Daoy (cell line): ENCODE measurements at regions not wholly inside any gene's neighbourhood (a gene's known extent, or its start where the extent isn't known, plus 50 kb on each side); places are given as distances from the start of the nearest gene placed in this dataset.
"Not testable (repeated sequence)": the region's sequence is repeated elsewhere in the genome, so short reads cannot be mapped to it uniquely, and the experiment has no call there.

Experiments
- DNase-seq: peaks from one replicate; pipeline ENCODE4 v3.0.0-alpha.2; 2015; ENCODE audit warnings: low read depth

GRCh38 chr13:104571893-104572229, 1505.6 kb upstream of the SLC10A2 start:
- no peak for DNase-seq

DNA sequence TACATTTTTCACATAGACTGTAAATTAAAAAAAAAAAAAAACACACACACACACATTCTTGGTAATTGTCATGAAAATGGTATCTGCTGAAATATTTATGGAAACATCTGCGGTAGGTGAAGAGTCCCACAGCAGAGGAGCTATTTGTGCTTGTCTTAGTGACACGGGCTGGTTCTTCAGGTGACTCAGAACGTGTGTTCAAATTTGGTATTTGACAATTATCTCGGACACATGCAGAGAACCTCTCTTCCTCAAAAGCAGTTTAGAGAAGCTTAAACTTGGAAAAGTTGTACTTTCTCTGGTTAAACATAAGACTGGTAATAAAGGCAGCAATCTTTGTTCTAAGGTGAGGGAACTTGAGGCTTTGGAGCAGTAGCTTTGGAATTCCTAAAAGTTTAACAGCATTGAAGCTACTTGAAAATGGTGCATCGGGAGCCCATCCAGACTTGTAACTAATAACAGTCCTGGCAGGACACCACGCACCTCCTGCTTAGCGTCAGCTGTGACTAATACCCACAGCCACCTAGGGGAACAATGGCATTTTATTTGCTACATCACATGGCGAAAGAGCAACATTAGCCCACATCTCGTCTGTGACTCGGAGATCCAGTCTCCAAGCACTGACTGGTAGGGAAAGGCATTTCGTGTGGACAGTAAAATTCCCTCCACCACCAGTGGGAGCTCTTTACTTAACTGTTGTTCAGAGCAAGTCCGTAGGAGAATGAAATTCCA, 1505.1 kb upstream of the SLC10A2 start:
- peak; percentile 58 for DNase-seq

GRCh38 chr13:104567114-104567513, 1500.9 kb upstream of the SLC10A2 start:
- no peak for DNase-seq

DNA sequence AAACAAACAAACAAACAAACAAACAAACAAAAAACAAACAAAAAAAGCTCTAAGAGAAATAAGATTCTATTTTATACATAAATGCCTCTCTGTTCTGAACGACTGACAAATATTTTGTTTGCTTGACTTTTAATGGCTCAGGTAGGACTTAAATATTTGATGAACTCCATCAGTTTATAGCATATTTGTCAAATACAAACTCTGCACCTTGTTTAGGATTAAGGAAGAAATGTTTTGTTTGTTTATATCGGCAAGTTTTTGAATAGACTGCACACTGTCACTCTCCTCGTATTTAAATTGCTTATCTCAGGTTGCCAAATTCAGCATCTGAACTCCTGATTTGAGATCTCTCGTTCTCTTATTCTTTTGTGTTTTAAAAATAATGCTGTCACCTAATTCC, 1499.7 kb upstream of the SLC10A2 start:
- DNase-seq = no peak

GRCh38 chr13:104553896-104554295, 1487.7 kb upstream of the SLC10A2 start:
- DNase-seq = no peak

GRCh38 chr13:104553186-104553585, 1487.0 kb upstream of the SLC10A2 start:
- DNase-seq = no peak

DNA sequence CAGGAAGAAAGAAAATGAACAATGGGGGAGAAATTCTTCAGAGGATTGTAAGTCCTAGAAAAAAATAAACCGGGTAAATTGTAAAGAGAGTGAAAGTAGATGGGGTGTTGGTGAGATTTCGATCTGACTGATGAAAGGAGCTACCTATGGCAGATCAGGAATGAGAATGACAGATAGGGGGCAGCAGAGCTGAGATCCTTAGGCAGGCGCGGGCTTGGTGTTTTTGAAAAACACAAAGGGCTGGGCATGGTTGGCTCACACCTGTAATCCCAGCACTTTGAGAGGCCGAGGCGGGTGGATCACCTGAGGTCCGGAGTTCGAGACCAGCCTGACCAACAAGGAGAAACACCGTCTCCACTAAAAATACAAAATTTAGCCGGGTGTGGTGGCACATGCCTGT, 1468.6 kb upstream of the SLC10A2 start:
- DNase-seq = no peak

DNA sequence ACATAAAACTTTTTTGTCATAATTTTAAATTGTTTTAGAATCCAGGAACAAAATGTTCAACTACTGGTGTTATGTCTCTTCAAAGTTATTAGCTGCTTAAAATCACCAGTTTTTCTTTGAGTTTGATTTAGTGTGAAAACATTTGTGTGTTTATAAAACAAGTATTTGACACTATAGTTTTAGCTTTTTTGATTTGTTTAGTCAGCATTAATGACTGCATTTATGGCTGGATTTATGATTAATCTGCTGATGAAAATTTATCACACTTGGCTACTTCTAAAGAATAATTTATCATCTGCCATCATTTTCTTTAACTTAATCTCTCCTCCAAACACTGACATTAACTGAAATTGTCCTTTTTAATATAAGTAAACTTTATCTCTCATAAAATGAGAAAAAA, 1465.9 kb upstream of the SLC10A2 start:
- no peak for DNase-seq

- no peak for DNase-seq
These were observed 1464.5 kb upstream of the SLC10A2 start for GRCh38 chr13:104530741-104531140.

DNA sequence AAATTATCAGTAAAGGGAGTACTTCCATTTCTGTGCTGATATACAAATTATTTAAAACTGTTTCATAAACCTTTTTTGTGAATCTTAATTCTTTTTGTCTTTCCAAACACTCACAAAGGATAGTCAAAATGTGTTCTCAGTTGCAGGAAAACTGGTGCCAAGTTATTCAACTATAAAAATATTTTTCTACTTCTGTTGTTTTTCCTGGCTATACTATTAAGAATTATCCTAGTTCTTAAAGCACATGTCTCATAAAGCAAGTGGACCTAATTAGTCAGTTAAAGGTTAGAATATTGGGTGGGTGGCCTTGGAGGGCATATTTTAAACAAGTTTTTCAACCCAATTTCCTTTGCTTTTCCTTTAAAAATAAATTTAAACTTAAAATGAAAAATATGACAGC, 1460.3 kb upstream of the SLC10A2 start:
- DNase-seq = no peak

- no peak for DNase-seq
These were observed 1459.2 kb upstream of the SLC10A2 start for GRCh38 chr13:104525467-104525866.

GRCh38 chr13:104522235-104523072, 1456.2 kb upstream of the SLC10A2 start:
- DNase-seq = peak; percentile 0

DNA sequence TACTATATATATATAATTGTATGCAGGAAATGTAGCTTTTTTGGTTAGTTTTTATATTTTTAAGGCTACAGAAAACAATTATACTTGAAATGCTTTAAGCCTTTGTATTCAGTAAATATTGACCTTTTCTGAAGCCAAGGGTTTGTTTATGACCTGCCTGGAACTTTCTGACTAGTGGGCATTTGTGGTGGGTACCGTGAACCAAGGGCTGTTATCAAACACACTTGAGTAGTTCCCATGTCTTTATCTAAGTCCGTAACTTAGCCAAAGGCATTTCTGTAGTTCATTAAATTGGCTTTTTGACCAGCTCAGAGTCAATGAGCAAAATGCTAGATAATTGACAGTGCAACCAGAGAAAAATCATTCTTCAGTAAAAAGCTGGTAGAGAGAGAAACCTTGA, 1444.2 kb upstream of the SLC10A2 start:
- no peak for DNase-seq

- DNase-seq = not testable (repeated sequence)
These were observed 1427.3 kb upstream of the SLC10A2 start for GRCh38 chr13:104493502-104493901.

GRCh38 chr13:104491916-104492315, 1425.7 kb upstream of the SLC10A2 start:
- no peak for DNase-seq

DNA sequence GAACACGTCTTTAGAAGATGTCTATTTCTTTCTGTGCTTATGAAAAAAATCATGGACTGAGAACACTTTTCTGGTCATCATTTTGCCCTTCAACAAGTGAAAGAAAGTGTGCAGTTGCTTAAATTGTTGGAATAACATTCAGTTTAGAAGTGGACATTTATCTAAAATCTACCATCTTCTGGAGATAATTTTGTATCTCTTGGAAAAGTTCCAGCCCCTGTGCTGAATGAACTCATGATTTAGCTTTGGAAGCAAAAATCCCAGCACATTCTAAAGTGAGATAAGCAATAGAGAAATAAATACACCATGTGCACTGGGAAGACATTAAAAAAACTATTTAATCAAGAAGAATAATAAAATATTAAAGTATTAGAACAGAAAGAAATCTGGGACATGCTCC, 1420.8 kb upstream of the SLC10A2 start:
- no peak for DNase-seq

- DNase-seq = no peak
These were observed 1419.4 kb upstream of the SLC10A2 start for GRCh38 chr13:104485571-104485970.

DNA sequence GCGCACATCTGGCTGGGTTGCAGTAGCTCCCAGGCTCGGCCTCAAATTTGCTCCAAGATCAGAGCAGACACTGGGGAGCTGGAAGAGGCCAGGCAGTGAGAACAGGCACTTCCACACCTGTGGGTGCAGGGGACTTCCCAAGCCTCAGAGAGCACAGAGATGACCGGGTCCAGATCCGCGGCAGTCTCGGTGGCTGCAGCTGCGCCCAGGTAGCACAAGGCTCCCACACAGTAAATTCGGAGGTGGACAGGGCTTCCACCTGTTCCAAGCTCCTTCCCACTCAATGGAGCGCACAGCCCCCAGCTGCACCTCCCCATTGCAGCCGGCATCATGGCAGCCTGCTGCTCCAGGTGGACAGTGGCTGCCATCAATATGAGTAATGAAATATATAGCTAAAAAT, 1417.4 kb upstream of the SLC10A2 start:
- DNase-seq = no peak

- no peak for DNase-seq
These were observed 1411.0 kb upstream of the SLC10A2 start for GRCh38 chr13:104477261-104477660.

- no peak for DNase-seq
These were observed 1407.7 kb upstream of the SLC10A2 start for GRCh38 chr13:104473936-104474335.

DNA sequence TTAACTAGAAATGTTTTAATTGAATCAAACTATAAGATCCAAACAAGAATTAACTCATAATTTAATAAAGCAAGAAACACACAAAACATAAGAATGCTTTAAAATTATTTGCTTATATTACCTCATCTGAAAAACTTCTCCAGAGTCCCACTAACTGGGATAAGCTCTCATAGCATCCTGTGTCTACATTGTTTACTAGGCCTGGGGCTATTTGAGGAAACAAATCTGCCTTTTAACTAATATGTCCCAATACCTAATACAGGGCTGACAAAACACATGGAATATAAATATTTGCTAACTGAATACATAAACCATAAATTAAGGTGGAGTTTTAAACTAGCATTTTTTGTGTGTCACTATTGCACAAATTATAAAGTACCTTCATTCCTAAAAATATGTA, 1399.8 kb upstream of the SLC10A2 start:
- DNase-seq = no peak

DNA sequence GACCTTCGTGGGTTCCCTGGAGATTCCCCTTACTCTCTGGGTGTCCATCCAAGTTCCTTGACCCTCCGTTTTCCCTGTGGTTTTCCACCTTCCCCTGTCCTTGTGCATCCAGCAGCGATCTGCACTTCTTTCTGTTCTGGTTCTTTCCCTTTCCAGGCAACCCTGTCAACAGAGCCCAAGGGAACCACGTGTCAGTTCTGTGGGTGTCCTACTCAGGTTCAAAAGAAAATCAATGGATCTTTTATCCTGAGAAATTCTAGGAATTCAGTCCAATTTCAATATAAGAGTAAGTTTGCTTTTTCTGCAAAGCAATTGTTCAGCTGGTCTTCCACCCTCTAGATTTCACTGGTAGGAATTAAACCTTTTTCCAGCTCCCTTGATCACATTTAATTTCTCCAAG, 1394.8 kb upstream of the SLC10A2 start:
- no peak for DNase-seq

GRCh38 chr13:104460554-104460953, 1394.3 kb upstream of the SLC10A2 start:
- peak; percentile 3 for DNase-seq
